HG03558 (cell line): ENCODE measurements at regions not wholly inside any gene's neighbourhood (a gene's known extent, or its start where the extent isn't known, plus 50 kb on each side); places are given as distances from the start of the nearest gene placed in this dataset.
"Not testable (repeated sequence)": the region's sequence is repeated elsewhere in the genome, so short reads cannot be mapped to it uniquely, and the experiment has no call there.

Experiments
- ATAC-seq: cut with Tn5 transposase; IDR thresholded peaks from one replicate; pipeline ENCODE4 v1.9.1; 2021; ENCODE audit warnings: moderate number of reproducible peaks; ENCODE audit not compliant: unreplicated experiment; ENCODE audit errors: extremely low read depth

DNA sequence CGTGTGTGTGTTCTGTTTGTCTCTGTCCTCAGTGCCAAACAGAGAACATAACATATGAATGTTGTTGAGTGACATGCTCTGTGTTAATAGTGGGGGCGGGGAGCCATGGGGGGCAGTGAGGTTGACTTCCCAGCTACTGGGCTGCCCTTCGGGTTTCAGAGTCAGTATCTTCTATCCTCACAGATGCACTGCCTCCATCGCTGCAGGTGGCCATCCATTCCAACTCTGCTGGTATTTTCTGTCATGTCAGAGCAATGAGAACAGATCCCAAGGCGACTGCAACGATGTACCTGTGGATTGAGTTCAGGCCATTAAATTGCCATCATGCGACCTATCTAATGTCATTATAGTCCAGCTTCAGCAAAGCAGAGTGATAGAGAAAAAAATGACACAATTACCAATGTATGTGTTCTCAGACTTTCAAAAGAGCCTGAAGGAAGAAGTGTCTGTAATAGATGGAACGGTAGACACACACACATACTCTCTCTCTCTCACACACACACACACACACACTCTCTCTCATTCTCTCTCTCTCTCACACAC lies 418.5 kb downstream of the RWDD3 start:
- no peak for ATAC-seq

GRCh38 chr1:95653618-95654017 lies 419.6 kb downstream of the RWDD3 start:
- no peak for ATAC-seq

- no peak for ATAC-seq
These were observed 421.5 kb downstream of the RWDD3 start for GRCh38 chr1:95655321-95656020.

DNA sequence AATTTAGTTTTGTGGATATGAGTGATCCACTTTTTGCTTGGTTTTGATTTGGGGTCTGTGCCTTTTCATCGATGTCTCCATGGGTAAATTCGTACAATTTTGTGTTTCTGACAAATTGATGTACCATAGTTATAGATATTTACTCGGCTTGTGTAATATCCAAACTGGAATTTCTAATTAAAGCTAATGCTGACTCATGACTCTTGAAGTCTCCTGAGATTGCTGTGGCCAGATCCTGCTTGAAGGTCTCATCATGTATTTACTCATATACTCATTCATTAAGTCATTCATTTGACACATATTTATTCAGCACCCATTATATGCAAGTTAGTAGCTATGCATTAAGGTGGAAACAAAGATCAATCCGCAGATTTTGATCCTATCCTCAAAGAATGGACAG lies 423.2 kb downstream of the RWDD3 start:
- no peak for ATAC-seq

DNA sequence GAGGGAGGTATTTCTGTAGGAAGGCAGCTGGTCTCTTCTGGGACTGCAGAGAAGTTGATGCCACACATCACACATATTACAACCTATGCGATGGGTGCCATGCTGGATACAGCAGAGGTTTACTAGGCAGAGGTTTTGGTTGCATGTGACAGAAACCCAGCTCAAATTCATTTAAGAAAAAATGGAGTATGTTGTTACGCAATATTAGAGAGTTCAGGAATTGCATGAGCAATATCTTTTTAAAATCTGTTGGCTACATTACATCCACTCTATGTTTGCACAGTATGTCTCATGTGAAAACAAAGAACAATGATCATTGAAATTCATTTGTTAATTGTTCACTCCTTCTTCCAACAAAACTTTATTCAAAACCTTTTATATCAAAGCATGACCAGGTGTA lies 425.2 kb downstream of the RWDD3 start:
- no peak for ATAC-seq

GRCh38 chr1:95659588-95659987 lies 425.6 kb downstream of the RWDD3 start:
- ATAC-seq: no peak

GRCh38 chr1:95660736-95661135 lies 426.7 kb downstream of the RWDD3 start:
- ATAC-seq: no peak

GRCh38 chr1:95663530-95663929 lies 429.5 kb downstream of the RWDD3 start:
- not testable (repeated sequence) for ATAC-seq

- no peak for ATAC-seq
These were observed 434.2 kb downstream of the RWDD3 start for GRCh38 chr1:95668165-95668564.

- not testable (repeated sequence) for ATAC-seq
These were observed 435.6 kb downstream of the RWDD3 start for GRCh38 chr1:95669638-95670037.

GRCh38 chr1:95671098-95671497 lies 437.1 kb downstream of the RWDD3 start:
- no peak for ATAC-seq

GRCh38 chr1:95679262-95679661 lies 445.3 kb downstream of the RWDD3 start:
- ATAC-seq: no peak

DNA sequence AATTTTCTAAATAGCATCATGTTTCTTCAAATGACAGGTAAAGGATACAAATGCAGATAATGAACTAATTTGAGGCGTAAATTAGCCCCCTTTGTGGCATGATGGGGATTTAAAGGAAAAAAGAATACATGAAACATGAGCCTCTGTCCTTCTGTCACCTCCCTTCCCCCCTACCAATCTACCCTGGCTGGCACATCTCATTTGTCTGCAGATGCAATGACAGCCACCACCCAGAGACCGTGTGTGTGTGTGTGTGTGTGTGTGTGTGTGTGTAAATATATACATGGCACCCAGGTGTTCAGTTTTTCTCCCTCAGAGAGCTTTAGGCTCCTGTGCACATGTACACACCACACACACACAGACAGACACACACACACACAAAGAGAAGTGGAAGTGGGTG lies 451.1 kb downstream of the RWDD3 start:
- no peak for ATAC-seq

- ATAC-seq: no peak
These were observed 452.2 kb downstream of the RWDD3 start for GRCh38 chr1:95686217-95686616.

- no peak for ATAC-seq
These were observed 465.3 kb downstream of the RWDD3 start for GRCh38 chr1:95699149-95699953.

GRCh38 chr1:95701450-95702173 lies 467.6 kb downstream of the RWDD3 start:
- no peak for ATAC-seq

DNA sequence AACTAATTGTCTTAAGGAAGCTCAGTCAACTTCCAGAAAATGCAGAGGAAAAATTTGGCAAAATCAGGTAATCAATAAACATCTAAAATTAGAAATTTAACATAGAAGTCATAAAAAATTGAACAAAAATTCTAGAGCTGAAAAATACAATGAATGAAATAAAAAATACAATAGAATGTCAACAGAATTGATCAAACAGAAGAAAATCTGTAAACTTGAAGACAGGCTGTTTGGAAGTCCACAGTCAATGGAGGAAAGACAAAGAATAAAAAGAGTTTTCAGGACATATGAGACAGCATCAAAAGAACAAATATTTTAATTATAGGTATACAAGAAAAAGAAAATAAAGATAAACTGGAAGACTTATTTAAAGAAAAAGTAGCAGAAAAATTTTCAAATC lies 469.0 kb downstream of the RWDD3 start:
- ATAC-seq: no peak

GRCh38 chr1:95716097-95716496 lies 482.1 kb downstream of the RWDD3 start:
- ATAC-seq: no peak

DNA sequence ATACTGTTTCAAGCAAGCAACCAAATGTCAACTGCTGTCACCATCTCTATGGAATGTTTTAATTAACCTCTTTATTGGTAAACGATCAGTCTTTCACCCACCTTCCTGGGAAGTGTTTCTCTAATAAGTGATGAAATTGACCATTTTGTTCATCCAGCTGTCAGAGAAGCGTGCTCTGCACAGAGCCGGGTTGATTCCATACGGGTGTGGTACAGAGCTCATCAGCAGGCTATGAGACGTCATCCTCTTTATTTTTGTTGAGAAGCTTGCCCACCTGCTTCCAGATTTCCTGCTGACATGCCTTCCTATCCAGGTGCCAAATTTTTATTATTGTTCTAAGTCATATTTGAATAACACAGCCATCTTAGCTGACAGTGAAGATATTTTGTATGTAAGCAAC lies 482.5 kb downstream of the RWDD3 start:
- ATAC-seq: no peak

DNA sequence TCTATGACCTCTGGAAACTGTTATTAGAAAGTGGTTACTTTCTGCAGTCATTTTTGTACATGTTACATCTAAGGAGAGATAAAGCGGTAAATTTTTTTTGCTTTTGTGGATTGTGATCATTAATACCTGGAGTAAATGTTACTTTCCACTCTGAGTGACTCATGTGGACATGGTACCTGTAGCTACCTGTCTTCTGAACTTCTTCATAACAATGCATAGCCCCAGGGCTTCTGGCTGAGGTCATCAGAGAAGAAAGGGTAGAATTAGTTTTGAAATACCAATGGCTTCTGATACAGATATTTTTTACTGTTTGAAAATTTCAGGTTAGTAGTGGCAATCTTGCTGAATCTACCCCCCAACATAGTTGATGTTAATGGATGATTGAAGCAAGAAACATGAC lies 489.3 kb downstream of the RWDD3 start:
- ATAC-seq: no peak

DNA sequence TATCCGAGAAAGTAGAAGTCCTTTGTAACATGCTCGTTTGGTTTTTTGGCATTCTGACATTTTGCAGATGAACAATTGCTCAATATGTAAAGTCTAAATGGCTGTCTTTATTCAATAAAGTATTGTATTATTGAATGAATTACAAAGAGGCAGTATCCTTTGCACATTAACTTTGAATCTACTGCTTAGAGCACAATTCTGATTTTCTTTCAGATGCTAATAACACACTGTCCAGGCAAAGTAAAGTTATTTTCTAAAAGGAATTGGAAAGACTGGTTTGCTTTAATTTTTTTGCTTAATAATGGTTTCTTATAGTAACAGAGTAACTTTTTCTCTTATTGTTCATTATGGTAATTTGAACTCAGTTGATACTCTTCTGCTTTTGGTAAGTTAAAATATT lies 494.8 kb downstream of the RWDD3 start:
- ATAC-seq: no peak
